HG03095 (cell line): ENCODE measurements at regions not wholly inside any gene's neighbourhood (a gene's known extent, or its start where the extent isn't known, plus 50 kb on each side); places are given as distances from the start of the nearest gene placed in this dataset.
"Not testable (repeated sequence)": the region's sequence is repeated elsewhere in the genome, so short reads cannot be mapped to it uniquely, and the experiment has no call there.

Source experiments
- ATAC-seq: cut with Tn5 transposase; IDR thresholded peaks from one replicate; pipeline ENCODE4 v1.9.1; 2021; ENCODE audit warnings: moderate library complexity; ENCODE audit not compliant: unreplicated experiment

- no peak for ATAC-seq
Measured at GRCh38 chr5:12920527-12920926, 1016.3 kb upstream of the CTNND2 start.

GRCh38 chr5:12911156-12911555 is 1006.9 kb upstream of the CTNND2 start:
- no peak for ATAC-seq

- ATAC-seq: no peak
Measured at GRCh38 chr5:12910641-12911040, 1006.4 kb upstream of the CTNND2 start.

GRCh38 chr5:12902611-12903010 is 998.4 kb upstream of the CTNND2 start:
- ATAC-seq: no peak

DNA sequence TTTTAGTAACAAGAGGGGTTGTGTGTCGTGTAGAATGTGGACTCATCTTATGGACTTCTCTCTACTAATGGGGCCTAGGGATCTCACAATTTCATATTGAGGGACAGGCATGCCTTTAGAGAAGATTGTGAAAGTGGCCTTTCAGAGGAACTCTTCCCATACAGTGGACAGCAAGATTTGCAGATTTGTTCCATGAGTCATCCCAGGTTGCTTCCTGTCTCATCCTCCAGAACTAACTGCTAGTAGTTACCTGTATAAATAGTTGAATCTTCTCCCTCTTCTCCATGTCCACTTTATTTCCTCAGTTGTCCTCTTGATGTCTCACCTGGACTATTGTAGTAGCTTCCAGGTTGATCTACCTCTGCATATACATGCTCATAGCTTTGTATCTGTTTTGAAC is 997.5 kb upstream of the CTNND2 start:
- no peak for ATAC-seq

DNA sequence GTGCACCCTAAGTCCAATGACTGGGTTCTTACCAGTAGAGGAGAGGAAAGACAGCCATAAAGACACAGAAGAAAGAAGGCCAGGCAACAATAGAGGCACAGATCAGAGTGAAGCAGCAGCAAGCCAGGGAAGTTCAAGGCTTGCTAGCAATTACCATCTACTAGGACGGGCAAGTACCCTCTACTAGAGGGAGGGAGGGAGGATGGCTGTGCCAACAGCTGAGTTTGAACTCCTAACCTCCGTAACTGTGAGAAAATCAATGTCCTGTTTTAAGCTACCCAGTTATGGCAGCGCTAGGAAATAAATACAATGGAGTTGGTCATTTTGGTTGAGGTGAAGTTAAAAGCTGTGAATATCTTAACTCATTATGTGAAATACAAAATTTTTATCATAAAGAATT is 991.8 kb upstream of the CTNND2 start:
- ATAC-seq: no peak

DNA sequence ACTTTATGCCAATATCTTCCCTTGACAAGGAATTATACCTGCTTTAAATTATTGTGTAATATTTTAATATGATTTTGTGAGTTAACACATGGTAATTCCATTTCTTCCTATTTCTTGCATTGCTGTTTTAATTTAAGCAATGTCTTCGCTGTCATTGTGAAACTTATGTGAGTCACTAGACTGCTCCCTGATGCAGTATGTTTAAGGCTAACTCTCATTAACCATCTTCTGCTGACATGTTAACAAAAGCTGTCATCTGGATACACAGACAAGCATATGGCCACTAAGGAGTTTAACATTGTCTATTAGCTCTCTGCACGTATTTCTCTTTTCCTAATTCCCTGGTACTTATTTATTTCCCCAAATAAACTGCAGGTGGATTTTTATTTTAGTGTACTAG is 980.8 kb upstream of the CTNND2 start:
- ATAC-seq: no peak

DNA sequence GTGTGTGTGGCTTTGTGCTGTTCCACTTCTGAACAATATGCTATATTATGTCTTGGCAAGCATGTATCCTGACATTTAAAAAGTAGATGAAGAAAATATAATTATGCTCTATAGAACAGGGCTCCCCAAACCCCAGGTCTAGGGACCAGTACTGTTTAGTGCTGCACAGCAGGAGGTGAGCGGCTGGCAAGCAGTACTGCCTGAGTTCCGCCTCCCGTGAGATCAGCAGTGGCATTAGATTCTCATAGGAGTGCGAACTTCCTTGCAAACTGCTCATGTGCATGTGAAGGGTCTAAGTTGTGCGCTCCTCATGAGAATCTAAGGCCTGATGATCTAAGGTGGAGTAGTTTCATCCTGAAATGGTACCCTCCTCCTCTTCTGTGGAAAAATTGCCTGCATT is 979.1 kb upstream of the CTNND2 start:
- no peak for ATAC-seq

DNA sequence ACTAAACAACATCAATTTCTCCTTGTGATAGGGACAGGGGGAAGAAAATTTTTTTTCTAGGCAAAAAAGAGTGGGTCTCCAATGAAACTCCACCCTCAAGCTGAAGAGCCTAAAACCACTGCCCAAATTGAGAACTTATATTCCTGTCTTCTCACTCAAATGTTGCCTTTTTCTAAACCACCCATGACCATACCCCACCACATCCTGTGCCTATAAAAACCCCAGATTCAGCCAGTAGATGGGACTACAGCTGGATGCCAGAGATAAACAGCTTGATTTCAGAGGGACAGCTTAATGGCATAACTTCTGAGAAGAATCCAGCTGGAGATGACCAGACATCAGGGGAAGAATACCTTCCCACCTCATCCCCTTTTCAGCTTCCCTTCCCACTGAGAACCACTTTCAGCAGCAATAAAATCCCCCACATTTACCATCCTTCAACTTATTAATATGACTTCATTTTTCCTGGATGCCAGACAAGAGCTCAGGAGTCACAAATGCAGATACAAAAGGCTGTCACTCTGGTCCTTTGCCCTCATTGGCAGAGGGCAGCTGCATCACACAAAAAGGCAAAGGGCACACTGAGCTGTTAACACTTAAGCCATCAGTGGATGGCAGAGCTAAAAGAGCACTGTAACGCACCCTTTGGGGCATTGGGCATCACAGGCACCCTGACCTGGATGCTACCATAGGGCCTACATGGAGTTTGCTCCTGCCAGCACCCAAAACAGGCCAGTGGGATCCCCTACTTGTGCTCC is 972.5 kb upstream of the CTNND2 start:
- ATAC-seq: no peak

- no peak for ATAC-seq
Measured at GRCh38 chr5:12870872-12871539, 966.8 kb upstream of the CTNND2 start.

DNA sequence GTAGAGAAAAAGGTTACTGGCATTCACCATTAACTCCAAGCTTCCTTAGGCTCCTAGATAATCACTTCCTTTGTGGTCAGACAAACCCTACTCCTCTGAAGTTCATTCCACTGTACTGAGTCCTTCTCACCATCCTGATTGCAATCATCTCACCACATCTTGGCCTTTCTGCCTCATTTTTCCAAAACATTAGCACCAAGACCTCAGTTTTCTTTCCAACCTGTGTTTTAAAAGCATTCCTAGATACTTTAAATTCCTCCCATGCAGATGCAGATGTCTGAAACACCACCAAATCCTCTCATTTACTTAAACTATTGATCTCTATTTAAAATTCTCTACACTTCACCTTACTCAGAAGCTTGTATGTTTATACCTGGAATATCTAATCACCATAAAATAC is 961.3 kb upstream of the CTNND2 start:
- no peak for ATAC-seq

DNA sequence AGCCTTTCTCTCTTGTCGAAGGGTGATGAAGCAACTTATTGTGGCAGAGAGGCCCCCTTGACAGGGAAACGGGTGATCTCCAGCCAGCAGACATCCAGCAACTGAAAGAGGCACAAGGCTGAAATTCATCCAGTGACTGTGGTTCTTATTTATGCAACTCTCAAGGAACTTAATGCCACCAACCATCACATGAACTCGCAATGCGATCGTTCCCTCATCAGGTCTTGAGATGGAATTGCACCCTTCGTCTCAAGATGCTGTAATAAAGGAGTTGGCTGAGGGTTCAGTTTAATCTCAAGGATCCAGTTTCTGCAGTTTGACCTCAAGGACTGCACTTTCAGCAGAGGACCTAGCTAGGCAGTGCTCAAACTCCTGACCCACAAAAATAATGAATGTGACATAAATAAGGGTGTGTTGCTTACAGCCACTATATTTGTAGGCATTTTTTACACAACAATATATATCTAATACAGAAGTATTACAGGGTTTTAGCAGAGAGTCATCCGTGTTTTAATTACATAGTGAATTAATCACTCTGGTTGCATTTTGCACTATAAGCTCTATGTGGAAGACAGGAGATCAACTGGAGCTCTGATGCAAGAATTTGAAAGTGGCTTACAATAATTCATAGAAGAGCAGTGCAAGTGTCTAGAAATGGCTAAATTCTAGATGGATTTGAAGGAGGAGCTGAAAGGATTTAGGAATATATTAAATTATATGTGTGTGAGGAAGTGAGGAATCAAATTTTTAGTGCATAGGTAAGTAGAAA is 957.8 kb upstream of the CTNND2 start:
- ATAC-seq: no peak

DNA sequence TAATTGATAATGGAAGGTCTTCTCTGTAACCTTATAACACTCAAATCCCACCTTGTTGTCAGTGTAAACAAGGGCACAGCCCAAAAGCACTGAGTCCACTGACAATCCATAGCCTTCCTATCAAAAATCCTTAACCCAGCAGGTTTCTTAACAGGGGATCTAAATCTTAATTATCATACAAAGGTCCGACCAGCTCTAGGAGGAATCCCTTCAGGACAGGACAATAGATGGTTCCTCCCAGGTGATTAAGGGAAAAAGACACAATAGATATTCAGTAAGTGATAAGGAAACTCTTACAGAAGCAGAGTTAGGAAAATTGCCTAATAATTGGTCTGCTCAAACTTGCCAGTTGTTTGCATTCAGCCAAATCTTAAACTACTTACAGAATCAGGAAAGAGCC is 951.9 kb upstream of the CTNND2 start:
- ATAC-seq: not testable (repeated sequence)

- ATAC-seq: no peak
Measured at GRCh38 chr5:12854386-12854785, 950.1 kb upstream of the CTNND2 start.

DNA sequence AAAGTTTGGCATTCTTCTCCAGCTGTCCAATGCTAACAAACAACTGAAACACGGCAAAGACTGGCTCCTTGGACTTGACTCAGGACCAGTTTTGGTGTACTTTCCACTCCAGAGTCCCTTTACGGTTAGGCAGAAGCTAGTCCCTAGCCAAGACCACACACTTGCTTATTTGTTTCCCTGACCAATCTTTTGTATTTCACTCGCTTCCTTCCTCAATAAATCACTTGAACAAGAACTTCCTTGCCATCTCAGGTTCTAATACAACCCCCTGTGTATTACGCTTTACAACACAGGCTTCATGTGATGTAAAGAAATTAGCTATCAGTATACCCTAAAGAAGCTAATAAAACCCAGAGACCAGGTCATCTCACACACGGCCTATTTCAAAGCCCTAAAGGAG is 947.5 kb upstream of the CTNND2 start:
- ATAC-seq: no peak

DNA sequence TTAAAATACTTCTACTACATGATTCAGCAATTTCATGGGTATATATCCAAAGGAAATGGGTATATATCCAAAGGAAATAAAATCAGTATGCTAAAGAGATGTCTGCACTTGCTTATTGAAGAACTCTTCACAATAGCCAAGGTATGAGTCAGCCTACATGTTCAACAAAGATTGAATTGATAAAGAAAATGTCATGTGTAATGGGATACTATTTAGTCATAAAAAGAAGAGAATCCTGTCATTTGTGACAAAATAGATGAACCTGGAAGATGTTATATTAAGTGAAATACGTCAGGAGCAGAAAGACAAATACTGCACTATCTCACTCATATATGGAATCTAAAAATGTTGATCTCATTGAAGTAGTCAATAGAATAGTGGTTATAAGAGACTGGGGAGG is 944.5 kb upstream of the CTNND2 start:
- no peak for ATAC-seq

DNA sequence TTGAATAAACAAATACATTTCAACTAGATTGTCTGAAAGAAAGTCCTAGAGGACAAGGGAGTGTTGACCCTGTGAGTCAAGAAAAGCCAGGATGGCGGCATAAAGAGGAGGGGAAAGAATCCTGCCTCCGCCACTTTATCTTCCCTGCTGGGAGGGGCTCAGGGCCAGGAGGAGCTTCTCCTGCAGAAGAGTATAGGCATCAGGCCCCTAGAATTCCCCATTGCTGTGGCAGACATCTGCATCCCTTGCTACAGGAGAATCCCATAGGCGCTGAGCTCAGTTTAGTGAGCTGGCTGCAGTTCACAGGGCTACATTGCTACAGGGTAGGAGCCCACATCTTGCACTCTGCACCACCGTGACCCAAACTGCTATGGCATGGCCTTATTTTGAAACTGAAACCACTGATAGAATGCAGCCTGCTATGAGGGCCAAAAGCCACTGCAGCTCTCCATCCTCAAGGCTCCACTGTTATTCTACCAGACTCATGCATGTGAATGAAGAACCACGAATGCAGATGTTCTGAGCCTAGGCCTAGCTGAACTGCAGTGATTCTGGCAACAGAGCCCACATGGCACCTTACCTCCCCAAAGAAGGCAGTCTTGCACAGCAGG is 941.4 kb upstream of the CTNND2 start:
- no peak for ATAC-seq

DNA sequence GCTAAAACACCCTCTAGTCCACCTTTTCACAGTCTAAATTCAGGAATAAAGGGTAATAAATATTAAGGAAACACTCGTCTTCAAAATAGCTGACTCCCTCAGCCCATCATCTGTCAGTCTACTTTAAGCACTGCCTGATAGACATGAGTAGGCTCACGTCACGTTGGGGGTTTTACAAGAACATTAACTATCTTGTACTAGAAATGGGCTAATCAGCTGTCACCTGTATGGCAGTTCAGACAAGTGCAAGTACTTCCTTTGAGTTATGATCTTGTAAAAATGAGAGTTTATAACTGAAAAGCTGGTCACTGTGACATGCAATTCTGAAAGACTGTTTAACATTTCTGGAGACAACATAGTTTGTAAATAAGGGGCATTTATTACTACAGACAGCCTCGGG is 936.7 kb upstream of the CTNND2 start:
- ATAC-seq: no peak

DNA sequence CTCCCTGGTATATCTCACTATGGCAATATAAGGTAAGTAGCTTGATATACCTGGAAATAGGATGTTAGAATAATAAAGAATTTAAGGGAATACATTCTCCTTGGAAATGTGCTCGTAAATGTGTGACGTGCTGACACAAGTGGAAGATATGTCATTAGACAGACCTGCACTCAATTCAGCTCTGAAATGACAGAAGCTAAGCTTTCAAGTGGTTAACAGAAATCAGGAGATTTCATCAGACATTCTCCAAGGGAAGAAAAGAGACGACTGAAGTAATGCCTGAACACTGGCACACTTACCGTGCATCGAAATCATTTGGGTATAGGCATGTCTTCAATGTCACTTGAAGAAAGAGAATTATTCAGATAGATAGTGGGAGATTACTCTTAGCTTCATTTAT is 933.3 kb upstream of the CTNND2 start:
- ATAC-seq: no peak

DNA sequence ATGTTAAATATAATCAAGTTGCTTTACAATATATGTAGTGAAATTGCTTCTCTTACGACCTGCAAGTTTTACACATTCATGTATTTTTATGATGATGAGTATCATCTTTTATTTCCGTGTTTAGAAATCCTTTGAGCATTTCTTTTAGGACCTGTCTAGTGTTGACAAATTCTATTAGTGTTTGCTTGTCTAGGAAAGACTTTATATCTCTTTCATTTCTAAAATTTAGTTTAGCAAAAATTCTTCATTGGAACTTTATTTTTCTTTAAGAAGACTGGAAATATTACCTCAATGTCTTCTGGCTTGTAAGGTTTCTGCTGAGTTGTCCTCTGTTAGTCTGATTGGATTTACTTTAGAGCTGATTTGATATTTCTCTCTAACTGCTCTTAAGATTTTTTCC is 920.9 kb upstream of the CTNND2 start:
- no peak for ATAC-seq

DNA sequence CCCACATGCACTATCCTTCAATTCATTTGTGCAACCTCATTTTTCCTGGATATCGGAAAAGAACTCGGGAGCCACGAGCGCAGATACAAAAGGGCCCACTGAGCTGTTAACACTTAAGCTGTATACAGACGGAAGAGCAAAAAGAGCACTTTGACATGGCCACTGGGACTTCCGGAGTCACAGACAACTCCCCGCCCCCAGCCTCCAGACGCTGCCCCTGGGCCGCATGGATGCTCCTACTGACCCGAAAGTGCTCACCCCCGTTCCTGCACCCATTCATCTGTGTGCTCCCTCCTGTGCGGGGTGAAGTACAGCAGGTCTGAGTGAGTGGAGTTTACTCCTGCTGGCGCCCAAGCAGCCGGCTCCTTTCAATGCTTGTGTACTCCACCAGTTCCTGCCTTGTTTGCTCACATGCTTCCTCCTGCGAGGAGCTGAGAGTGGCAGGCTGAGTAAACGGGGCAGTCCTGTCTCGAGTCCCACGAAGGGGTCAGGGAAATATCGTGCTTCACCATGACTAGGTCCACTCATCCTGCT is 901.0 kb upstream of the CTNND2 start:
- no peak for ATAC-seq
